VCaP (cell line): ENCODE measurements at regions not wholly inside any gene's neighbourhood (a gene's known extent, or its start where the extent isn't known, plus 50 kb on each side); places are given as distances from the start of the nearest gene placed in this dataset.

ENCODE experiments used
- H3K27ac ChIP-seq: fragments of 450-650 bp; 2 replicates; pipeline ENCODE4 v1.5.1; 2017
- CTCF ChIP-seq: fragments of 450-650 bp; conservative IDR thresholded peaks from 2 replicates; pipeline ENCODE4 v1.5.1; 2017; ENCODE audit warnings: mild to moderate bottlenecking, moderate library complexity

GRCh38 chr11:38014405-38014804, 1416.4 kb upstream of the RAG2 start:
- TF ChIP-seq CTCF = no peak
- H3K27ac ChIP-seq = no peak overlapping the region

- no peak overlapping the region for H3K27ac ChIP-seq
- no peak for TF ChIP-seq CTCF
These were observed 1415.1 kb upstream of the RAG2 start for GRCh38 chr11:38013157-38013556.

GRCh38 chr11:38011496-38011895, 1413.5 kb upstream of the RAG2 start:
- TF ChIP-seq CTCF = no peak
- no peak overlapping the region for H3K27ac ChIP-seq

- TF ChIP-seq CTCF = no peak
- H3K27ac ChIP-seq = no peak overlapping the region
These were observed 1411.9 kb upstream of the RAG2 start for GRCh38 chr11:38009932-38010331.

- TF ChIP-seq CTCF = no peak
- H3K27ac ChIP-seq = no peak overlapping the region
These were observed 1408.4 kb upstream of the RAG2 start for GRCh38 chr11:38006466-38006865.

- no peak for TF ChIP-seq CTCF
- no peak overlapping the region for H3K27ac ChIP-seq
These were observed 1407.6 kb upstream of the RAG2 start for GRCh38 chr11:38005597-38005996.

- TF ChIP-seq CTCF = no peak
- no peak overlapping the region for H3K27ac ChIP-seq
These were observed 1401.1 kb upstream of the RAG2 start for GRCh38 chr11:37999171-37999570.

- no peak for TF ChIP-seq CTCF
- H3K27ac ChIP-seq = no peak overlapping the region
These were observed 1397.8 kb upstream of the RAG2 start for GRCh38 chr11:37995886-37996285.
